HL-60 (cell line): ENCODE measurements at regions not wholly inside any gene's neighbourhood (a gene's known extent, or its start where the extent isn't known, plus 50 kb on each side); places are given as distances from the start of the nearest gene placed in this dataset.

Experiments used
- CTCF ChIP-seq: IDR thresholded peaks from one replicate; pipeline ENCODE4 v1.5.1; 2011; ENCODE audit warnings: low read length, control low read depth, inconsistent platforms; ENCODE audit not compliant: insufficient read depth
- GABPA ChIP-seq: IDR thresholded peaks from 2 replicates; pipeline ENCODE4 v1.6.1; 2012; ENCODE audit warnings: low read depth
- REST ChIP-seq: IDR thresholded peaks from 2 replicates; pipeline ENCODE4 v1.6.1; 2012; ENCODE audit warnings: low read depth; ENCODE audit not compliant: insufficient replicate concordance

- no peak for TF ChIP-seq CTCF
- TF ChIP-seq GABPA, result no peak
- TF ChIP-seq REST, result no peak
These were observed 73.2 kb downstream of the INHBA start for GRCh38 chr7:41629711-41630111.
